NCI-H345 treated with DMSO at 0.1 percent for 48 hours (cell line): ENCODE measurements at regions not wholly inside any gene's neighbourhood (a gene's known extent, or its start where the extent isn't known, plus 50 kb on each side); places are given as distances from the start of the nearest gene placed in this dataset.

ENCODE experiments used
- DNase-seq: peaks from one replicate; lab custom pipeline; 2025; ENCODE audit not compliant: unreplicated experiment; lab: John Stamatoyannopoulos, UW

DNA sequence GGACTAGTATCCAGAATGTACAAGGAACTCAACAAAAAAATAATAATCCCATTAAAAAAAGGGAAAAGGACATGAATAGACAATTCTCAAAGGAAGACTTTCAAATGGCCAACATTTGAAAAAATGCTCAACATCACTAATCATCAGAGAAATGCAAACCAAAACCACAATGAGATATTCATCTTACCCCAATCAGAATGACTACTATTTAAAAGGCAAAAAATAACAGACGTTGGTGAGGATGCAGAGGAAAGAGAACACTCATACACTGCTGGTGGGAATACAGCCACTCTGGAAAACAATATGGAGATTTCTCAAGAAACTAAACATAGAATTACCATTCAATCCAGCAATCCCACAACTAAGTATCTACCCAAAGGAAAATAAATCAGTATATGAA, 133.1 kb downstream of the KDR start:
- no peak for DNase-seq

DNA sequence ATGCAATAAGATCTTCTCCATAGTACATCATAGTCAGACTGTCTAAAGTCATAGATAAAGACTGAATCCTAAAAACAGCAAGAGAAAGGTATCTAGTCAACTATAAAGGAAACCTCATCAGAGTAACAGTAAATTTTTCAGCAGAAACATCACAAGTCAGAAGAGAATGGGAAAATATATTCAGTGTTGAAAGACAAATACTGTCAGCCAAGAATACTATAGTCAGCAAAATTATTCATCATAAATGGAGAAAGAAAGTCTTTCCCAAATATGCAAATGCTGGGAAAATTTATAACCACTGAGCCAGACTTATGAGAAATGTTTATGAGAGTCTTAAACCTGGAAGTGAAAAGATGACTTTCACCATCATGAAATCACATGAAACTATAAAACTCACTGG, 136.7 kb downstream of the KDR start:
- DNase-seq: no peak

DNA sequence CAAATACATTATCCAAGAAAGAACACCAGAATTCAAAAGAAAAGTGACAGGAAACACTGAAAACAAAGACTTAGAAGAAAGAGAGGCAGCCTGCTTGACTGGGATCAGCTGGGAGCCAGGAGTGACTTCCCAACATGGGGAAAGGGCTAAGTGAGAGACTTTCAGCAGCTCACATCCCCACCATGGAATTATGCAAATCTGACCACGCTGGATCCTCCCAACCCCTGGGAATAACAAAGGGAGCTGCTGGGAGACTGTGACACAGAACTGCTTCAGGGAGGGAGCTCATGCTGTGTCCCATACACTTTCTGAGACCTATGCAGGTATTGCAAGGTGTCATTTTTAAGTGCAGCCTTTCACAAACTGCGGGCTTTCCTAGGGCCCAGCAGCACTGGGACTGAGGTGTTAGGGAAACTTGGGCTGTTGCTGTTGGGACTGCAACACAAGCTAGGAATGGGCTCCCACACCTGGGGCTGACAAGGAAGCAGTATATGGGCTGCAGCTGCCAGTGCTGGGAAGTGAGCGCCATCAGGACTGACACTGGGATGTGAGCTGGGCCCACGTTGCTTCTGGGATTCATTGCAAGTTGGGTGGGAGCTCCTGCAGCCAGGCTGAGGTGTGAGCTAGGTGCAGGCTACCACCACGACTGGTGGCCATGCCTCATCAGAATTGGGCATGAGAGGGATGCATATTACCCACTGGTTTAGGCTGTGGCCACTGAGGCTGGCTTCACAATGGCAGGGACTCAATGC, 139.1 kb downstream of the KDR start:
- DNase-seq: no peak

DNA sequence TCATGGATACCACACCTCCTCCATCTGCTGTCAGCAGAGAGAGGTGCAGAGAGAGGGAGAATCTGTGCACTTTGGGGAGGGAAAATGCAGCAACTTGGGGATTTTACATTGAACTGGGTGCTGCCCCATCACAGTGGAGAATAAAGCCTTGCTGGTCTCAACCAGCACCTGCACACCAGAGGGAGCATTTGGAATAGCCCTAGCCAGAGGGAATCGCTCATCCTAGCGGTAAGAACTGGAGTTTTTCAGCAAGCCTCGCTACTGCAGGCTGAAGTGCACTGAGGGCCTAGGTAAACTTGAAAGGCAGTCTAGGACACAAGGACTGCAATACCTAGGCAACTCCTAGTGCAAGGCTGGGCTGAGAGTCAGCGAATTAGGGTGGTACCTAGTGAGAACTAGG, 148.7 kb downstream of the KDR start:
- DNase-seq: no peak

GRCh38 chr4:54976031-54976430, 149.4 kb downstream of the KDR start:
- no peak for DNase-seq

DNA sequence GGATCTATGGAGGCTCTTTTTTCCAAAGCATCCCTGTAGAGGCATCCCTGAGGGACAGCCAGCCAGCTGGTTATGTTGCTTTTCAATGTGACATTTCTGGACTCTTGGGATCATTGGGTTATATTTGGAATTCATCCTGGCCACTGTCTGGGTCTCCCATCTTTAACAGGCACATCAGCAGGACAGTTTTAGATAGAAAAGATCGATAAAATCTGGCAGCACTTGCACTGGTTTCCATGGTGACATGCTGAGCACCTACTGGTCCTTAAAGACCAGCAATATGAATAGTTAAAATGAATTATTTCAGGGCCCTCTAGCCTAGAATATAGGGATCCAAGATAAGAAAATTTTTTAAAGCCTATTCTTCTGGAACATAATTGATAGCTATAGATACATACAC, 151.6 kb downstream of the KDR start:
- no peak for DNase-seq

GRCh38 chr4:54971474-54971950, 153.9 kb downstream of the KDR start:
- peak; percentile 5 for DNase-seq

DNA sequence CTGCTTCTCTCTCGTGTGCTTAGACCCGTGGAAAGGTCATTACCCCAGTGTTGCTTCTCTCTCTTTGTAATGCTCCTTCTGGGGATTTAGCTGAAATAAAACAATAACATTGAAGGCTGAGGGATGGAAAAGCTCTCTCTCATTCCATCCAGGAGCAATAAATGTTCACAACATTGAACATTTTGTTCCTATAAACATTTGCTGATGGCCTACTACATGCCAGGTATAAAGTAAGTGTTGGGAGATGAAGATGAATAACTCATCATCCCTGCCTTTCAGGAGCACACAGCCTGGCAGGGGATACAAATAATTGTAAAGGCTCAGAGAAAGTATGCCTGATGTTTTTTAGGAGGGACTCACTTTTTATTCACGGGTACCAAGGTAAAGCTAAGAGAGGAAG, 158.1 kb downstream of the KDR start:
- DNase-seq: no peak

DNA sequence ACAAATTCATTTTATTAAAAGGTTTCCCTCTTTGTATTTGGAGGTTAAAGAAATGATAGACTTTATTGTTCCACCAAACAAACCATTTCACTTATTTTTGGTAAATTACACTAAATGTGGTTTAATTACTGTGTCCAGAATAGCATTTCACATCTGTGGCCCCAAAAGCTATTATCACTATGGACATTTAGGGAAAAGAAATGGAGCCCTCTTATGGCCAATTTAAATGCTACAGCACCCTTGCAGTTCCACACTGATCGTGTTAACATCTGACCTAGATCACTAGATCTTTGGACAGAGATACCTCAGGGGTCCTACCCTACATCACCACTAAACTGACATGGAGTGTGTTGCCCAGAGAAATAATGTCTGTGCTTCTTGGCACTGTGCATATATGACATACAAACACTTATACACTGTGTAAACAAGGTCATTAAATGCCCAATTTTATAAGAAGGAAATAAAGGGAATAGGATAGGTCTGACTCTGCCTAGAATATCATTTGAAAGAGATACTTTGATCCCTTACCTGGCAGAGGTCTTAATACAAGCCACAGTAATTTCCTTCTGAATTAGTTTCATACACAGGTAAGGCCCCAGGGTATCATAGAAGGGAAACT, 163.9 kb downstream of the KDR start:
- DNase-seq: no peak

DNA sequence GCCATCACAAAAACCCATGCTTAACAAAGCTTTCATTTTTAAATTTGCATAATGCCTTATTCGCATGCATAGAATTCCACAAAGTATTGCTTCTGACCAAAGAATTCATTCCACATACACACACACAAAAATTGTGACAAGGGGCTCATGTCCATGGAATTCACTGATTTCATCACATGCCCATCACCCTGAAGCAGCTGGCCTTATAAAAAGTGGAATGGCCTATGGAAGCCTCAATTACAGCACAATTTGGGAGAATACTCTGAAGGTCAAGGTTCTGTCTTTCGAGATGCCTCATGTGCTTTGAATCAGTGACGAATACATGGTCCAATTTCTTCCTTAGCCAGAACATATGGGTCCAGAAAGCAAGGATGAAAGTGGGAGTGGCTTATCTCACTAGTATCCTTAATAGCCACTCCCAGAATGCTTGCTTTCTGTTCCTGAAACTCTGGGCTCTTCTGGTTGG, 165.7 kb downstream of the KDR start:
- no peak for DNase-seq

GRCh38 chr4:54959131-54959530, 166.3 kb downstream of the KDR start:
- no peak for DNase-seq

DNA sequence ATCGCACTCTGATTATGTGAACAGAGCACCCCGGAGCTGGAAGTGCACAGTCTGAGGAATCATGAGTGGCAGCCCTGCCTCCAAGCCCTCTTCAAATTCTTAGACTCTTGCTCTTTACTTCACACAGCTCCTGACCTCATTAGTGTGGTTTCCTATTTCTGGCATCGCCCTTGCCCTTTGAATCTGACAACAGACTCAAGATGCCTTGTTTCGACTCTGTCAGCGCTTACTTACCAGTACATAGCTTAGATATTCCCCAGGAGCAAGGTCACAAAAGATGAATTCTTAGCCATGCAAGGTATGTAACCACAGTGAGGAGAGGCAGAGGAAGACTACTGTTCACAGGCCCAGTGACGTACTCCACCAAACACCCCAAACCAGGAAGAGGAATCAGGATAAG, 167.2 kb downstream of the KDR start:
- DNase-seq: no peak

GRCh38 chr4:54954656-54955388, 170.6 kb downstream of the KDR start:
- DNase-seq: no peak

DNA sequence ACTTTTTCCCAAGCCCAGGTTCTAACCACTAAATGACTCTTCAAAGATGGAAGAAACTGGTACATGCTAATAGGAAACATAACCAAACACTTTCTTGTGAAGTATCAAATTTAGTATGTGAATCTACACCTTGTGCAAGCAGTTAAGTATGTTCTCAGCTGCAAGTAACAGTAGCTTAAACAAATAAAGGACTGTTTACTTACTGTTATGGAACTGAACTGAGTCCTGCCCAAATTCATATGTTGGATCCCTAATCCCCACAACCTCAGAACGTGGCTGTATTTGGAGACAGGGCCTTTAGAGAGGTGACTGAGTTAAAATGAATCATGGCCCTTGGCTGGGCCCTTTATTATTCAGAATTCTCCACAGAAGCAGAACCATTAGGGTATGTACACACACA, 178.7 kb downstream of the KDR start:
- peak; percentile 24 for DNase-seq

GRCh38 chr4:54945838-54946237, 179.6 kb downstream of the KDR start:
- no peak for DNase-seq

- no peak for DNase-seq
These were observed 182.7 kb downstream of the KDR start for GRCh38 chr4:54942721-54943120.

DNA sequence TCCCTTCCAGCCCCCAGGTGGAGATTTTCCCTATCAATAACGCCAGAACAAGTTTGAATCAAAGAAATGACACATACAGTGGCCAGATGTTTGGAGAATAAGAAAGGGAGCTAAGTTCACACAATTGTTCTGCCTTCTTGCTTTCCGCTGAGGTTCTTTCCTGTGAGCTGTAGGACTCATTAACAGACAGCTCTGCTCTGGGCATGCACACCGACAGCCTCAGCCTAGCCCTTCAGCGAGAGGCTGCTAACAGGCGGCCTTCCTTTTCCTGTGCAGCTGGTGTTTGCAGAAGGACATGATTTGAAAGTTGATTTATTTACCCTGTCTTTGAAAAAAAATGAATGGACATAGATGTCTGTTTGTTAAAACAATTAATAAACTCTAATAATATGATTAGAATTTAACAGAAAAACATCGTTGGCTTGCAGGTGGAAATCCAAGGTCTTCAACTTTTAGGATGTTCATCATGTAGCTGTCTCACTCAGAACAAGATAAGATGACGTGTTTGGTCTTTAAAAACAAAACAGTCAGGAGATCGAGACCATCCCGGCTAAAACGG, 183.3 kb downstream of the KDR start:
- DNase-seq: no peak

GRCh38 chr4:54940996-54941865, 184.2 kb downstream of the KDR start:
- DNase-seq: peak; percentile 67

- DNase-seq: no peak
These were observed 187.9 kb downstream of the KDR start for GRCh38 chr4:54937501-54937900.

DNA sequence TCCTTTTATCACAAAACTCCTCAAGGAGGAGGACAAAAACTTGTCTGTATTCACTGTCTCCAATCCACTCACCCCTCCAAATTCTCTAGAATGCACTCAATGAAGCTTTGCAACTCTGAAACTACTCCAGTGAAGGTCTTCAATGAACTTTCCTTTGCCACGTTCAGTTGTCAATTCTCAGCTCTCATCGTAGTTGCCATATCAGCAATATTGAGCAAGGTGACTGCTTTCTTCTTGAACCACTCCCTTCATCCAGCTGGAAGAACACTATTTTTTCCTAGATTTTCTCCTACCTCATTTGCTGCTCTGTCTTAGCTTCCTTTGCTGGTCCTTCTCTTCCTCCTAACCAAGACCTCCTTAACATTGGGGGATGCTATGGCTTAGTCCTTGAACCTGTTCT, 191.8 kb downstream of the KDR start:
- no peak for DNase-seq

DNA sequence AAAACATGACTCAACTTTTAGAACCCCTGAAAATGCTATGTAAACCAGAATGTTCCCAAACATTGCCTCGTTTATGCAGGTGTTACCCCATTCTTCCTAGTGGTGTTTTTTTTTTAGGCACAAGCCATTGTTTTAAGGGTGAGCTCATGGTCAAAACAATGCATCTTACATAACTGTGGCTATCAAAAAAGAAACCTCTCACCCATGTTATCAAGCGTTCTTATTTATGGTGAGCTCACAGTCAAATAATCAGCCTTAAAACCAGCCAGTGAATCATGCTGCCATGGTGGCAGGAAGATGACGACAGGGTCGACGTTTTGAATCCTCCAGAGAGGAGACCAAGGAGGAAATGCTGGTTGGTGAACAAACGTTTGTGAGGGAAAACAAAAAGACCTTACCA, 195.2 kb downstream of the KDR start:
- no peak for DNase-seq
